ENCODE measurements at regions not wholly inside any gene's neighbourhood (a gene's known extent, or its start where the extent isn't known, plus 50 kb on each side); places are given as distances from the start of the nearest gene placed in this dataset.

- ChIA-PET CTCF (no interaction called here), POLR2A (no interaction called here)
- Histone ChIP-seq H3K4me3 (ENCODE audit: low read length) (no peak overlapping the region), H3K4me1 (ENCODE audit: insufficient read depth, low read length) (peaks cover 12% of the 10 kb centered on the region), H3K36me3 (ENCODE audit: insufficient read depth, low read length) (no peaks in the 10 kb centered on the region), H3K9me3 (ENCODE audit: control insufficient read depth in 1 of 2, insufficient read depth in 1 of 2, low read length in 2 of 2) (no peaks in the 10 kb centered on the region), H3K27ac (ENCODE audit: low read depth in 1 of 2, low read length in 2 of 2) (no peak overlapping the region), H3K27me3 (ENCODE audit: control insufficient read depth in 1 of 2, insufficient read depth in 2 of 2, low read length in 2 of 2) (no peaks in the 10 kb centered on the region)
- Mint-ChIP-seq H3K4me1 (ENCODE audit: low read depth) (peaks cover 13% of the 10 kb centered on the region), H3K36me3 (ENCODE audit: low read depth) (no peaks in the 10 kb centered on the region), H3K4me3 (no peak overlapping the region), H3K27ac (no peak overlapping the region), H3K27me3 (no peaks in the 10 kb centered on the region), H3K9me3 (no peaks in the 10 kb centered on the region)
- intact Hi-C loops (cut with DNase I, micrococcal nuclease), result no loop called here
- DNase-seq, result no peak
- ATAC-seq (ENCODE audit: poor library complexity), result no peak
- no peak for TF ChIP-seq CTCF (IDR thresholded peaks at IDR 0.05)
Measured at GRCh38 chr16:79765901-79766394, 165.4 kb upstream of the MAF start.

- no peak for TF ChIP-seq CTCF (IDR thresholded peaks at IDR 0.05)
- POLR2A ChIA-PET, result no interaction called here
- Mint-ChIP-seq H3K27ac (no peak overlapping the region), H3K36me3 (ENCODE audit: low read depth) (no peaks in the 10 kb centered on the region), H3K4me3 (no peak overlapping the region), H3K27me3 (no peaks in the 10 kb centered on the region), H3K4me1 (ENCODE audit: low read depth) (peaks cover 9% of the 10 kb centered on the region), H3K9me3 (no peaks in the 10 kb centered on the region)
- ATAC-seq (ENCODE audit: poor library complexity) (no peak), DNase-seq (no peak)
- CTCF ChIA-PET, result no interaction called here
- H3K27me3 ChIP-seq (ENCODE audit: control insufficient read depth in 1 of 2, insufficient read depth in 2 of 2, low read length in 2 of 2), result no peaks in the 10 kb centered on the region
- no peaks in the 10 kb centered on the region for H3K9me3 ChIP-seq (ENCODE audit: control insufficient read depth in 1 of 2, insufficient read depth in 1 of 2, low read length in 2 of 2)
- H3K36me3 ChIP-seq (ENCODE audit: insufficient read depth, low read length), result no peaks in the 10 kb centered on the region
- H3K27ac ChIP-seq (ENCODE audit: low read depth in 1 of 2, low read length in 2 of 2), result no peak overlapping the region
- intact Hi-C loops (cut with DNase I, micrococcal nuclease), result no loop called here
- H3K4me1 ChIP-seq (ENCODE audit: insufficient read depth, low read length), result peaks cover 8% of the 10 kb centered on the region
- no peak overlapping the region for H3K4me3 ChIP-seq (ENCODE audit: low read length)
Measured at GRCh38 chr16:79765431-79765830, 164.9 kb upstream of the MAF start.

- Histone ChIP-seq H3K4me1 (ENCODE audit: insufficient read depth, low read length) (peaks cover under 1% of the 10 kb centered on the region), H3K4me3 (ENCODE audit: low read length) (no peak overlapping the region), H3K36me3 (ENCODE audit: insufficient read depth, low read length) (no peaks in the 10 kb centered on the region), H3K27ac (ENCODE audit: low read depth in 1 of 2, low read length in 2 of 2) (no peak overlapping the region), H3K27me3 (ENCODE audit: control insufficient read depth in 1 of 2, insufficient read depth in 2 of 2, low read length in 2 of 2) (no peaks in the 10 kb centered on the region), H3K9me3 (ENCODE audit: control insufficient read depth in 1 of 2, insufficient read depth in 1 of 2, low read length in 2 of 2) (no peaks in the 10 kb centered on the region)
- no peak for TF ChIP-seq CTCF (IDR thresholded peaks at IDR 0.05)
- ATAC-seq (ENCODE audit: poor library complexity) (no peak), DNase-seq (no peak)
- CTCF ChIA-PET, result no interaction called here
- POLR2A ChIA-PET, result no interaction called here
- H3K27me3 Mint-ChIP-seq, result no peaks in the 10 kb centered on the region
- H3K27ac Mint-ChIP-seq, result no peak overlapping the region
- H3K36me3 Mint-ChIP-seq (ENCODE audit: low read depth), result no peaks in the 10 kb centered on the region
- intact Hi-C loops (cut with DNase I, micrococcal nuclease), result no loop called here
- H3K4me3 Mint-ChIP-seq, result no peak overlapping the region
- H3K4me1 Mint-ChIP-seq (ENCODE audit: low read depth), result peaks cover 2% of the 10 kb centered on the region
- no peaks in the 10 kb centered on the region for H3K9me3 Mint-ChIP-seq
Measured at GRCh38 chr16:79764415-79765110, 164.0 kb upstream of the MAF start.

All from CD4-positive, alpha-beta T cell (primary cell).